ENCODE measurements at regions not wholly inside any gene's neighbourhood (a gene's known extent, or its start where the extent isn't known, plus 50 kb on each side); places are given as distances from the start of the nearest gene placed in this dataset.

DNA sequence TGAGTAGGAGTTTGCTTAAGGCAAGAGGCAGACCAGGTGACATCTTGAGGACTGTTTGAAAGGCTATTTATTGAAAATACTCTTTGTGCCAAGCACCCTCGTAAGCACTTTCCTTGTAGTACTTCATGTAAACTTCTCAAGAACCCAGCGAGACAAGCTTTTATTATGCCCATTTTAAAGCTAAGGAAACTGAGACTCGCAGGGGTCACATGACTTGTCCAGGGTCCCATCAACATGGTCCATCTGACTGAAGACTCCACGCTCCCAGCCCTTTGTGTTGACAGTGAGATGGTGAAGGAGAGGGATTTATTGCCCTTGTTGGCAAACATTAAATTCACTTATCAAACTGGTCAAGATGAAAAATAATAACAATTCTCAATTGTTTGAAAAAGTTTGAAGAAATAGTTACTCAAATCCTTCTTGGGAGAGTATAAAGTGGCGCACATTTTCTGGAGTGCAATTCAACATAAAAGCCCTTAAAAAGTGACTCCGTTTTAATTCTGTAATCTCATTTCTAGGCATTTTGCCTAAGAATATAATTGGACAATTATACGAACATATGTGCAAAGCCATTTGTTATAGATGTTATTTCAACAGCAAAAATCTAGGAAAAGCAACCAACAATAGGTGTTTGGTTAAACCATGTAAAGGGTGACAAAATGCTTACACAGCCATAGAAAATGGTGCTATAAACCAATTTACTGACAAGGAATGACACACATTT lies 270.5 kb upstream of the NCKAP5 start:
- H3K36me3 ChIP-seq (ENCODE audit: insufficient read depth, low read length), result no peaks in the 10 kb centered on the region
- no peak overlapping the region for H3K27ac ChIP-seq (ENCODE audit: low read depth, low read length)
- H3K79me2 ChIP-seq (ENCODE audit: control insufficient read depth, insufficient read depth, low read length, unreplicated experiment), result no peaks in the 10 kb centered on the region
- H3K4me1 ChIP-seq (ENCODE audit: control insufficient read depth, insufficient read depth, low read length, unreplicated experiment), result peaks cover 46% of the 10 kb centered on the region
- H2AFZ ChIP-seq (ENCODE audit: low read length, unreplicated experiment), result no peak overlapping the region
- no peak overlapping the region for H3K4me3 ChIP-seq (ENCODE audit: low read depth, low read length)
- H3K27me3 ChIP-seq (ENCODE audit: insufficient read depth, low read length), result no peaks in the 10 kb centered on the region

DNA sequence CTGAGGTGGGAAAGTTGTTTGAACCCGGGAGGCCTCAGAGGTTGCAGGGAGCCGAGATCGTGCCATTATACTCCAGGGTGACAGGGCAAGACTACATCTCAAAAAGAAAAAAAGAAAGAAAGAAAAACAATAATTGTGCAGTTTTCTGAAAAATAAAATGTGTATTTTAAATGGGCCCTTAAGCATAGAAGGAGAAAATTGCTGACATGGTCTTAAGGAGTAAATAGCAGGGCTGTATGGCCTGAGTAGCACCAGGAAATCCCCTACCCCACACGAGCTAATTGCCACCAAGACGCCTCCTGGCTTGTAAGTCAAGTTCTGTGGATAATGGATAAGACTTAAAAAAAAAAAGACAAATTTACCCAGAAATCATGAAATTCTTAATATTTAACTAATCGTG lies 271.4 kb upstream of the NCKAP5 start:
- Histone ChIP-seq H2AFZ (ENCODE audit: low read length, unreplicated experiment) (no peak overlapping the region), H3K4me3 (ENCODE audit: low read depth, low read length) (no peak overlapping the region), H3K79me2 (ENCODE audit: control insufficient read depth, insufficient read depth, low read length, unreplicated experiment) (no peaks in the 10 kb centered on the region), H3K4me1 (ENCODE audit: control insufficient read depth, insufficient read depth, low read length, unreplicated experiment) (peaks cover 50% of the 10 kb centered on the region), H3K27ac (ENCODE audit: low read depth, low read length) (no peak overlapping the region), H3K36me3 (ENCODE audit: insufficient read depth, low read length) (no peaks in the 10 kb centered on the region), H3K27me3 (ENCODE audit: insufficient read depth, low read length) (no peaks in the 10 kb centered on the region)

DNA sequence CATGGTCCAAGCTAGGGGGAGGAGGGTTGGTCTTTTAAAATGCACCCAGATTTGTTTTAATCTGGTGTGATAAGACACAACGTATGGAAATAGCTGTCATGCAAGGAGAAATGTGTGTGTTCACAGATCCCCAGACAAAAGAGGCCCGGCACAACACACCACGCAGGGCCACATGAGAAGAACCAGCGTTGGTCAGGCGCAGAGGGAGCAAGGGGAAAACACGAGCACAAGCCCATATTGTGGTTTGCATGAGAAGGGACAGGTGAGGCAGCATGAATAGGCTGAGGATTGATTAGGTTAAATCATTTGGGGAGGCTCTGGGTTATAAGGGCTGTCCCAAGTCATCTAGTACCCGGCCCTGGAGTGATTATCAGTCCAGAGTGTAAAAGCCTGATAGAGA lies 272.5 kb upstream of the NCKAP5 start:
- H3K4me3 ChIP-seq (ENCODE audit: low read depth, low read length), result no peak overlapping the region
- peaks cover 50% of the 10 kb centered on the region for H3K4me1 ChIP-seq (ENCODE audit: control insufficient read depth, insufficient read depth, low read length, unreplicated experiment)
- H2AFZ ChIP-seq (ENCODE audit: low read length, unreplicated experiment), result no peak overlapping the region
- H3K27ac ChIP-seq (ENCODE audit: low read depth, low read length), result peak overlapping the region; percentile 94
- no peaks in the 10 kb centered on the region for H3K27me3 ChIP-seq (ENCODE audit: insufficient read depth, low read length)
- H3K36me3 ChIP-seq (ENCODE audit: insufficient read depth, low read length), result no peaks in the 10 kb centered on the region
- no peaks in the 10 kb centered on the region for H3K79me2 ChIP-seq (ENCODE audit: control insufficient read depth, insufficient read depth, low read length, unreplicated experiment)

DNA sequence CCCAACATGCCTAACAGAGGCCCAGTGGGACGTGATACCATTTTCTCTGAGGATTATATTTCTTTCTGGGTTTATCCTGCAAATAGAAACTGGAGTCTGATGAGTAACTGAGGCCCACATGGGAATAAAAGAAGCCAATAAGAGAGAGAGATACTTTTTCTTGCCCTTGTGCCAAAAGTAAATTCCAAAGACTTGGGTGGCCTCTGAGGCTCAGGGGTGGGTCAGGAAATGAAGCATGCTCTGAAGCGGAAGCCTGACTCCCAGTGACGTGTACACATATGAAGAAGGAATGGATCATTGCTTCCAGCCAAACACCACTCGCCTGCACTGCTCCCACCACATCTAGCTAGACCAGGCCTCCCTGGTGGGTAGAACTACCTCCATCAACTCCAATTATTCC lies 273.6 kb upstream of the NCKAP5 start:
- H3K4me3 ChIP-seq (ENCODE audit: low read depth, low read length), result peak overlapping the region; percentile 21; the same call in 1 of the 2 replicates
- H3K36me3 ChIP-seq (ENCODE audit: insufficient read depth, low read length), result no peaks in the 10 kb centered on the region
- H2AFZ ChIP-seq (ENCODE audit: low read length, unreplicated experiment), result peak overlapping the region; percentile 80
- peaks cover 46% of the 10 kb centered on the region for H3K4me1 ChIP-seq (ENCODE audit: control insufficient read depth, insufficient read depth, low read length, unreplicated experiment)
- H3K79me2 ChIP-seq (ENCODE audit: control insufficient read depth, insufficient read depth, low read length, unreplicated experiment), result no peaks in the 10 kb centered on the region
- H3K27ac ChIP-seq (ENCODE audit: low read depth, low read length), result peak overlapping the region; percentile 94
- H3K27me3 ChIP-seq (ENCODE audit: insufficient read depth, low read length), result no peaks in the 10 kb centered on the region

DNA sequence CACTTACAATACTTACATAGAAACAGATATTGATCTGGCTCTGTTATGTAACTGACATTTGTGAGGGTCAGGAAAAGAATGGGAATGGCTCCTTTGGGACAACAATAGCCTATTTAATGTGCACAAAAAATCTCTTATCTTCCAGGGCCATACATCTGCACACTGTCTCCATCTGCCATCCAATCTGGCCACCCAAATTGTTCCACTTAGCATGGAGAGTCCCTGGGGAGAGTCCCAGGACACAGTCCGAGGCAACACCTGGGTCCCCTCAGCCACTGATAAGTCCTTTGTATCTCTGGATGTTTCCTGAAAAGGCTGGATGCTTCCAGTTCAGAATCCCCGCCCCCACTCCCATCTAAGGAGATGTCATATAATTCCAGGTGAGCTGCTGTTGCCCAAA lies 274.2 kb upstream of the NCKAP5 start:
- Histone ChIP-seq H3K4me1 (ENCODE audit: control insufficient read depth, insufficient read depth, low read length, unreplicated experiment) (peaks cover 40% of the 10 kb centered on the region), H2AFZ (ENCODE audit: low read length, unreplicated experiment) (peak overlapping the region; percentile 73), H3K4me3 (ENCODE audit: low read depth, low read length) (peak overlapping the region; percentile 21; the same call in 1 of the 2 replicates), H3K27ac (ENCODE audit: low read depth, low read length) (peak overlapping the region; percentile 94), H3K79me2 (ENCODE audit: control insufficient read depth, insufficient read depth, low read length, unreplicated experiment) (no peaks in the 10 kb centered on the region), H3K27me3 (ENCODE audit: insufficient read depth, low read length) (no peaks in the 10 kb centered on the region), H3K36me3 (ENCODE audit: insufficient read depth, low read length) (no peaks in the 10 kb centered on the region)

DNA sequence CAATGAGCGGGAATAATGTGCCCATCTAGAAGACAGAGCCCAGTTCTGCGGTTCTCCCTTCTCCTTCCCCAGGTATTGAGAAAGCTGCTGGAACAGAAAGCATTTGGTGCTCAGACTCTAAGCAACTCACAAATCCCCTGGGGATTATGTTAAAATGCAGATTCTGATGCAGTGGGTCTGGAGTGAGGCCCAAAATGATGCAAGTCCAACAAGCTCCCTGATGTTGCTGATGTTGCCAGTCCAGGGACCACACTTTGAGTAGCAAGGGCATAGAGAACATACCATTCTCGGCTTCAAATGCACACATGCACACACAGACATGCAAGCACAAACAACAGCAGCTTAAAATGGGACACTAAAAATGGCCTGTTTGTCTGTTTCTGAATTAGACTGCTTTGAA lies 274.8 kb upstream of the NCKAP5 start:
- Histone ChIP-seq H3K27me3 (ENCODE audit: insufficient read depth, low read length) (no peaks in the 10 kb centered on the region), H3K27ac (ENCODE audit: low read depth, low read length) (peak overlapping the region; percentile 94), H3K4me3 (ENCODE audit: low read depth, low read length) (no peak overlapping the region), H2AFZ (ENCODE audit: low read length, unreplicated experiment) (no peak overlapping the region), H3K36me3 (ENCODE audit: insufficient read depth, low read length) (no peaks in the 10 kb centered on the region), H3K79me2 (ENCODE audit: control insufficient read depth, insufficient read depth, low read length, unreplicated experiment) (no peaks in the 10 kb centered on the region), H3K4me1 (ENCODE audit: control insufficient read depth, insufficient read depth, low read length, unreplicated experiment) (peaks cover 34% of the 10 kb centered on the region)

DNA sequence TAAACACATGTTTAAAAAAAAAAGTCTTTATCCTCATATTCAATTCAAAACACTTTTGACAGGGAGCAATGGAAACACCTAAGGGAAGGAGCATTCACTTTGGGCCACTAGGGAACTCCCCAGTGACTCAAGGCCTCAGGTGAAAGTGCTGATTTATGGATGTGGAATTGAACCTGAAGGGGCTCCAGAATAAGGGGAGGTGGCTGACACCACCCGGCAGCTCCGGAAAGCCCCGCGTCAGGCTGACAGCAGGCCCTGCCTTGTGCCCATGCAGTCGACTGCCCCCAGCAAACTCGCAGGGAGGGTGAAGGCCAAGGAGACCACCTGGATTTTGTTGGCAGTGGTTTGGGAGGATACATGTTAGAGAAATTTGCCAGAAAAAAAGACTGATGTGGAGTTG lies 275.3 kb upstream of the NCKAP5 start:
- H3K79me2 ChIP-seq (ENCODE audit: control insufficient read depth, insufficient read depth, low read length, unreplicated experiment), result no peaks in the 10 kb centered on the region
- no peak overlapping the region for H3K4me3 ChIP-seq (ENCODE audit: low read depth, low read length)
- peaks cover 33% of the 10 kb centered on the region for H3K4me1 ChIP-seq (ENCODE audit: control insufficient read depth, insufficient read depth, low read length, unreplicated experiment)
- H3K36me3 ChIP-seq (ENCODE audit: insufficient read depth, low read length), result no peaks in the 10 kb centered on the region
- no peaks in the 10 kb centered on the region for H3K27me3 ChIP-seq (ENCODE audit: insufficient read depth, low read length)
- H2AFZ ChIP-seq (ENCODE audit: low read length, unreplicated experiment), result no peak overlapping the region
- H3K27ac ChIP-seq (ENCODE audit: low read depth, low read length), result peak overlapping the region; percentile 94

DNA sequence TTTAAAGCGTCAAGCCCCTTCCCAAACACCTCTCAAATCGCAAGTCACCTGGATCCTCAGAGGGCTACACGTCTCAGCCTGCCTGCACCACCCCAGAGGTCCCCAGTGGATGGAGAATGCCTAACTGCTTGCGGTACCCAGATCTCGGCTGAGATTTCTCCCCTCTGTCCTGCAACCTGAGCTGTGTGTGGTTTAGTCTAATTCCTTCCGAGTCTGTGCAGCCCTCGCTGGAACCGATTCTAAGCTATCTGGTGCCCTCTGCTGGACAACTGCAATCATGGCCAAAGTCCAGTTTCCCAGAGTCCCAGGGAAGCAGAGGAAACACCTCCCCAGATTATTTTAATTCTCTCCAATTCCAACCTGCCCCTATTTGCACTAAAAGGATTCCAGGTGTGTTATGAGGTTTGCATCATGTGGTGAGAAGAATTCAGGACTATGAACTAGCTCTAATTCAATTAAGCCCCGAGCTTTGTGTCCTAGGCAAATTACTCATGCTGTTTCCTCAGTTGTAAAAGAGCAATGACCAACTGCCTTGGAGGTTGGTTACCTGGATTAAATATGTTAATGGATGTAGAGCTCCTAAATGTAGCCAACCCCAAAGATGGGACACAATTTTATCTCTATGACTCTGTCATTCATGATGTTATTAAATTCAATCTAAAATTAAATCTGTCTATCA lies 276.1 kb upstream of the NCKAP5 start:
- Histone ChIP-seq H2AFZ (ENCODE audit: low read length, unreplicated experiment) (no peak overlapping the region), H3K27ac (ENCODE audit: low read depth, low read length) (peak overlapping the region; percentile 94; the same call in 1 of the 2 replicates), H3K4me1 (ENCODE audit: control insufficient read depth, insufficient read depth, low read length, unreplicated experiment) (peaks cover 33% of the 10 kb centered on the region), H3K79me2 (ENCODE audit: control insufficient read depth, insufficient read depth, low read length, unreplicated experiment) (no peaks in the 10 kb centered on the region), H3K36me3 (ENCODE audit: insufficient read depth, low read length) (no peaks in the 10 kb centered on the region), H3K4me3 (ENCODE audit: low read depth, low read length) (no peak overlapping the region), H3K27me3 (ENCODE audit: insufficient read depth, low read length) (no peaks in the 10 kb centered on the region)

DNA sequence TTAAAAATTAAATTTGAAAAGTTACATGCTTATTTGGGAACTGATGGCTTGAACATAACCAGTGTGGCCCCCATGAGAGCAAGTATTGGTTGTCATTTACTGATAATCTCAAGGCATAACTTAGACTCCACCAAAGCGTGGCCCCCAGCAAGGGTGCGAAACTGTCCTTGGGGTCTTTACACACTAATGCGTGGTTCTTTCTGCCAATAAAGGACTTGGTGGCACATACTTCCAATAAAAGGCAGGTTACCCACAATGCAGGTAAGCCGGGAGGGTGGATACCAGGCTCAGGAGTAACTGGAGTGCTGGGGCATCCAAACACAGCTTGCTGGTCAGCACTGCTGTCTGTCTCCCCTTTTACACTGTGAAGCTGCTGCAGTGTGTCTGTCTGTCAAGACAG lies 278.2 kb upstream of the NCKAP5 start:
- Histone ChIP-seq H3K27me3 (ENCODE audit: insufficient read depth, low read length) (no peaks in the 10 kb centered on the region), H2AFZ (ENCODE audit: low read length, unreplicated experiment) (no peak overlapping the region), H3K36me3 (ENCODE audit: insufficient read depth, low read length) (no peaks in the 10 kb centered on the region), H3K4me1 (ENCODE audit: control insufficient read depth, insufficient read depth, low read length, unreplicated experiment) (peaks cover 25% of the 10 kb centered on the region), H3K79me2 (ENCODE audit: control insufficient read depth, insufficient read depth, low read length, unreplicated experiment) (no peaks in the 10 kb centered on the region), H3K4me3 (ENCODE audit: low read depth, low read length) (no peak overlapping the region), H3K27ac (ENCODE audit: low read depth, low read length) (no peak overlapping the region)

DNA sequence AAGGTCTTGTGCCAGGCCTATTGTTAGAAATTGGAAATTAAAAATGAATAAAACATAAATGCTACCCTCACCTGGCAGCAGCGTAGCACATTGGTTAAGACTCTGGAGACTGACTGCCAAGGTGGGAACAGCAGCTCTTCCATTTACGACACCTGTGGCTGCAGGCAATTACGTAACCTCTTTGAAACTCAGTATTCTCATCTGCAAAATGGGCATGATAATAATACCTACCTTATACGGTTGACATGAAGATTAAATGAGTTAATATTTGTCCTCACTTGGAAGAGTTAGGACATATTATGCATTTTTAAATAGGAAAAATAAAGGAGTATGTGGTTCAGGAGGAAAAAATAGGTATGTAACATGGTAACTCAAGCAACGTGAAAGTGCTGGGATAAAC lies 279.3 kb upstream of the NCKAP5 start:
- Histone ChIP-seq H3K36me3 (ENCODE audit: insufficient read depth, low read length) (no peaks in the 10 kb centered on the region), H3K4me1 (ENCODE audit: control insufficient read depth, insufficient read depth, low read length, unreplicated experiment) (peaks cover 16% of the 10 kb centered on the region), H3K79me2 (ENCODE audit: control insufficient read depth, insufficient read depth, low read length, unreplicated experiment) (no peaks in the 10 kb centered on the region), H3K27me3 (ENCODE audit: insufficient read depth, low read length) (no peaks in the 10 kb centered on the region), H3K27ac (ENCODE audit: low read depth, low read length) (no peak overlapping the region), H3K4me3 (ENCODE audit: low read depth, low read length) (no peak overlapping the region), H2AFZ (ENCODE audit: low read length, unreplicated experiment) (no peak overlapping the region)

DNA sequence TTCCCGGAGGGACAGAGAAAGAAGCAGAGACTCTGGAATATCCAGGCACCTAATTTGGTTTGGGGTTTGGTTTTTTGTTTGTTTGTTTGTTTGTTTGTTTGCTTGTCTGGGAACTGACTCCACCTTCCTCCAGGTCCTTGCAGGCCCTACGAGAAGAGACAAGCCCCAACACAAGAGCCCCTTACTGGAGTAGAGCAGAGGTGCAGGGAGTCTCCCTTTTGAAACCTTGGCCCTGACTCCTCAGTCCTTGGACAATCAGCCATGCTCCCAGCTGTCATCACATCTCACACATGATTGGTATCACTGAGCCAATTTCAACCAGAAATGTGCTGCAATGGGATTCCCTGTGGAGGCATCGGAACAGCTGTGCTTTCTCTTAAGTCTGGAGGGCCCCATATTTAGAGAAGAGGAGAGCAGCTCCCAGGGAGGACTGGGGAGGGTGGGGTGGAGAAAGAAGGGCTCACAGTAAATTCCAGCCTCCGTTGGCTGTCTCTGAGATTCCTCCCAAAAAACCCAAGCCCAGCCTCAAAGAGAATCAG lies 279.9 kb upstream of the NCKAP5 start:
- Histone ChIP-seq H3K79me2 (ENCODE audit: control insufficient read depth, insufficient read depth, low read length, unreplicated experiment) (no peaks in the 10 kb centered on the region), H3K36me3 (ENCODE audit: insufficient read depth, low read length) (no peaks in the 10 kb centered on the region), H3K4me3 (ENCODE audit: low read depth, low read length) (no peak overlapping the region), H3K27me3 (ENCODE audit: insufficient read depth, low read length) (no peaks in the 10 kb centered on the region), H2AFZ (ENCODE audit: low read length, unreplicated experiment) (no peak overlapping the region), H3K4me1 (ENCODE audit: control insufficient read depth, insufficient read depth, low read length, unreplicated experiment) (peaks cover 10% of the 10 kb centered on the region), H3K27ac (ENCODE audit: low read depth, low read length) (no peak overlapping the region)

Measured in ACC112 (cell line).